Caco-2 (cell line): ENCODE measurements at regions not wholly inside any gene's neighbourhood (a gene's known extent, or its start where the extent isn't known, plus 50 kb on each side); places are given as distances from the start of the nearest gene placed in this dataset.

Experiments
- BruUV-seq: library from RNA; stranded (reverse); fragments of 400-500 nt; replicated peaks from 2 replicates; lab custom pipeline; 2021; lab: Mats Ljungman, UMichigan
- CTCF ChIA-PET: fragments of 300-600 bp; sonication (Branson Sonifier 250); formaldehyde crosslinking; loops from one replicate; lab custom pipeline; 2022; ENCODE audit warnings: antibody characterized with exemption; lab: Charles Lee
- POLR2A ChIA-PET: fragments of 300-600 bp; sonication (Branson Sonifier 250); formaldehyde crosslinking; loops from one replicate; lab custom pipeline; 2022; ENCODE audit warnings: antibody characterized with exemption; lab: Charles Lee
- DNase-seq, 2 experiments: peaks; one replicate each; pipeline versions ENCODE4 v3.0.0 to v3.0.0-alpha.2; 2020 to 2022
- H3K27me3 ChIP-seq: replicated peaks from 2 replicates; pipeline ENCODE4 v1.6.0; 2011; ENCODE audit warnings: low read length; ENCODE audit not compliant: control insufficient read depth, insufficient read depth
- H3K36me3 ChIP-seq: 2 replicates; pipeline ENCODE4 v1.5.1; 2011; ENCODE audit warnings: low read length; ENCODE audit not compliant: control insufficient read depth, insufficient read depth
- H3K4me1 ChIP-seq: fragments of 250-450 bp; sonication (Bioruptor Pico); 2 replicates; pipeline ENCODE4 v1.5.1; 2020; ENCODE audit warnings: mild to moderate bottlenecking
- H3K4me3 ChIP-seq: 2 replicates; pipeline ENCODE4 v1.5.1; 2011; ENCODE audit warnings: low read depth, mild to moderate bottlenecking, control low read depth, low read length
- H3K9me3 ChIP-seq: fragments of 250-450 bp; sonication (Bioruptor Pico); 2 replicates; pipeline ENCODE4 v1.5.1; 2020; ENCODE audit warnings: mild to moderate bottlenecking, moderate library complexity
- H3K27ac Mint-ChIP-seq: one replicate; pipeline ENCODE4 v1.8.0; 2022; ENCODE audit warnings: mixed read lengths; ENCODE audit not compliant: unreplicated experiment
- H3K27me3 Mint-ChIP-seq: one replicate; pipeline ENCODE4 v1.8.0; 2022; ENCODE audit warnings: mixed read lengths; ENCODE audit not compliant: insufficient read depth, unreplicated experiment
- H3K36me3 Mint-ChIP-seq: one replicate; pipeline ENCODE4 v1.8.0; 2022; ENCODE audit warnings: mild to moderate bottlenecking, mixed read lengths; ENCODE audit not compliant: insufficient read depth, unreplicated experiment
- H3K4me1 Mint-ChIP-seq: one replicate; pipeline ENCODE4 v1.8.0; 2022; ENCODE audit warnings: low read depth, mixed read lengths; ENCODE audit not compliant: unreplicated experiment
- H3K4me3 Mint-ChIP-seq: one replicate; pipeline ENCODE4 v1.8.0; 2022; ENCODE audit warnings: mild to moderate bottlenecking, moderate library complexity, mixed read lengths; ENCODE audit not compliant: unreplicated experiment
- H3K9me3 Mint-ChIP-seq: one replicate; pipeline ENCODE4 v1.8.0; 2022; ENCODE audit warnings: mixed read lengths; ENCODE audit not compliant: unreplicated experiment
- CTCF ChIP-seq, 2 experiments: fragments of 200-600 bp in 1 of 2; IDR thresholded peaks; 1 replicate in 1 of 2; 2 replicates in 1 of 2; pipeline versions ENCODE4 v1.5.1 to v1.8.0; 2011 to 2022; ENCODE audit warnings: antibody characterized with exemption in 1 of 2, control low read depth in 1 of 2, inconsistent platforms in 1 of 2, low read depth in 1 of 2, low read length in 1 of 2, mild to moderate bottlenecking in 1 of 2, moderate library complexity in 1 of 2; ENCODE audit not compliant: insufficient read depth in 1 of 2, severe bottlenecking in 1 of 2, unreplicated experiment in 1 of 2
- intact Hi-C: fragments of 100-400 bp; cut with micrococcal nuclease; formaldehyde crosslinking; loops from one replicate; pipeline ENCODE4 v1.10.0; 2022; ENCODE audit not compliant: unreplicated experiment

- CTCF ChIA-PET: no interaction called here
These were observed 141.8 kb upstream of the EDNRA start for GRCh38 chr4:147339100-147339499.

GRCh38 chr4:147340111-147340510 lies 140.8 kb upstream of the EDNRA start:
- no peaks in the 10 kb centered on the region for H3K9me3 ChIP-seq
- intact Hi-C loops: no loop called here
- Mint-ChIP-seq H3K36me3 (no peaks in the 10 kb centered on the region), H3K4me3 (no peak overlapping the region), H3K9me3 (no peaks in the 10 kb centered on the region), H3K4me1 (no peaks in the 10 kb centered on the region), H3K27me3 (peaks cover 2% of the 10 kb centered on the region), H3K27ac (no peak overlapping the region)
- ChIA-PET POLR2A (no interaction called here), CTCF (no interaction called here)
- H3K4me1 ChIP-seq: no peaks in the 10 kb centered on the region
- H3K27me3 ChIP-seq: no peaks in the 10 kb centered on the region; the same call in 1 of the 2 replicates
- TF ChIP-seq CTCF (IDR thresholded peaks at IDR 0.05; ENCODE audit: insufficient read depth in 1 of 2, low read depth in 1 of 2, low read length in 1 of 2, severe bottlenecking in 1 of 2, unreplicated experiment in 1 of 2): no peak
- BruUV-seq: no TSS peak
- H3K36me3 ChIP-seq: no peaks in the 10 kb centered on the region
- no peak overlapping the region for H3K4me3 ChIP-seq
- no peak for DNase-seq

More at GRCh38 chr4:147339100-147339499, 141.8 kb upstream of the EDNRA start:
- H3K36me3 ChIP-seq: no peaks in the 10 kb centered on the region
- no peak overlapping the region for H3K4me3 ChIP-seq
- Mint-ChIP-seq H3K9me3 (no peaks in the 10 kb centered on the region), H3K27me3 (peaks cover 2% of the 10 kb centered on the region), H3K4me1 (no peaks in the 10 kb centered on the region), H3K36me3 (no peaks in the 10 kb centered on the region), H3K4me3 (no peak overlapping the region), H3K27ac (no peak overlapping the region)
- no peaks in the 10 kb centered on the region; the same call in 1 of the 2 replicates for H3K27me3 ChIP-seq
- intact Hi-C loops: no loop called here
- BruUV-seq: no TSS peak
- no peaks in the 10 kb centered on the region for H3K4me1 ChIP-seq
- no peaks in the 10 kb centered on the region for H3K9me3 ChIP-seq
- DNase-seq: no peak
- POLR2A ChIA-PET: no interaction called here
- TF ChIP-seq CTCF (IDR thresholded peaks at IDR 0.05; ENCODE audit: insufficient read depth in 1 of 2, low read depth in 1 of 2, low read length in 1 of 2, severe bottlenecking in 1 of 2, unreplicated experiment in 1 of 2): no peak

- Histone ChIP-seq H3K4me3 (no peak overlapping the region), H3K4me1 (no peaks in the 10 kb centered on the region), H3K9me3 (no peaks in the 10 kb centered on the region), H3K27me3 (no peaks in the 10 kb centered on the region; the same call in 1 of the 2 replicates), H3K36me3 (no peaks in the 10 kb centered on the region)
- no TSS peak for BruUV-seq
- no peak overlapping the region for H3K27ac Mint-ChIP-seq
- intact Hi-C loops: no loop called here
- no peak for TF ChIP-seq CTCF (IDR thresholded peaks at IDR 0.05; ENCODE audit: insufficient read depth in 1 of 2, low read depth in 1 of 2, low read length in 1 of 2, severe bottlenecking in 1 of 2, unreplicated experiment in 1 of 2)
- no peak overlapping the region for H3K4me3 Mint-ChIP-seq
- H3K9me3 Mint-ChIP-seq: no peaks in the 10 kb centered on the region
- H3K27me3 Mint-ChIP-seq: peaks cover 2% of the 10 kb centered on the region
- DNase-seq: no peak
- H3K4me1 Mint-ChIP-seq: no peaks in the 10 kb centered on the region
- no peaks in the 10 kb centered on the region for H3K36me3 Mint-ChIP-seq
- CTCF ChIA-PET: no interaction called here
- POLR2A ChIA-PET: no interaction called here
These were observed 140.2 kb upstream of the EDNRA start for GRCh38 chr4:147340591-147341120.
